Osteoblast (primary cell): ENCODE measurements at regions not wholly inside any gene's neighbourhood (a gene's known extent, or its start where the extent isn't known, plus 50 kb on each side); places are given as distances from the start of the nearest gene placed in this dataset.

Experiments
- DNase-seq: peaks from one replicate; pipeline ENCODE4 v3.0.0; 2011; ENCODE audit warnings: low spot score, mixed read lengths; ENCODE audit not compliant: insufficient read length; ENCODE audit errors: missing footprints
- H2AFZ ChIP-seq: 2 replicates; pipeline ENCODE4 v1.6.0; 2011; ENCODE audit warnings: mild to moderate bottlenecking, low read length
- H3K27ac ChIP-seq: 2 replicates; pipeline ENCODE4 v1.5.1; 2011; ENCODE audit warnings: mild to moderate bottlenecking, low read depth, low read length, moderate library complexity
- H3K27me3 ChIP-seq: 2 replicates; pipeline ENCODE4 v1.6.0; 2012; ENCODE audit warnings: mild to moderate bottlenecking, control low read depth, inconsistent platforms, low read length, moderate library complexity; ENCODE audit not compliant: insufficient read depth
- H3K36me3 ChIP-seq: 2 replicates; pipeline ENCODE4 v1.5.1; 2011; ENCODE audit warnings: mild to moderate bottlenecking, low read length, control low read depth, moderate library complexity; ENCODE audit not compliant: insufficient read depth
- H3K4me1 ChIP-seq: 2 replicates; pipeline ENCODE4 v1.5.1; 2011; ENCODE audit warnings: mild to moderate bottlenecking, low read length, control low read depth, moderate library complexity; ENCODE audit not compliant: insufficient read depth
- H3K4me2 ChIP-seq: 2 replicates; pipeline ENCODE4 v1.6.0; 2011; ENCODE audit warnings: mild to moderate bottlenecking, low read length; ENCODE audit not compliant: insufficient read depth
- H3K4me3 ChIP-seq: fragments of 200-600 bp; sonication (generic); 3 replicates; pipeline ENCODE4 v1.5.1; 2012; ENCODE audit warnings: mild to moderate bottlenecking, low read length, inconsistent platforms; ENCODE audit not compliant: insufficient read depth
- H3K79me2 ChIP-seq: 2 replicates; pipeline ENCODE4 v1.6.0; 2012; ENCODE audit warnings: mild to moderate bottlenecking, low read length, control low read depth, inconsistent platforms; ENCODE audit not compliant: insufficient read depth
- H3K9me3 ChIP-seq: 2 replicates; pipeline ENCODE4 v1.5.1; 2011; ENCODE audit warnings: low read depth, low read length, control low read depth
- H4K20me1 ChIP-seq: 2 replicates; pipeline ENCODE4 v1.6.0; 2012; ENCODE audit warnings: mild to moderate bottlenecking, low read length, control low read depth; ENCODE audit not compliant: insufficient read depth
- TF ChIP-seq, protein P1 (sequence below): IDR thresholded peaks from 2 replicates; pipeline ENCODE4 v1.5.1; 2011; ENCODE audit warnings: mild to moderate bottlenecking, low read depth, low read length, moderate library complexity; ENCODE audit errors: extremely low read depth

DNA sequence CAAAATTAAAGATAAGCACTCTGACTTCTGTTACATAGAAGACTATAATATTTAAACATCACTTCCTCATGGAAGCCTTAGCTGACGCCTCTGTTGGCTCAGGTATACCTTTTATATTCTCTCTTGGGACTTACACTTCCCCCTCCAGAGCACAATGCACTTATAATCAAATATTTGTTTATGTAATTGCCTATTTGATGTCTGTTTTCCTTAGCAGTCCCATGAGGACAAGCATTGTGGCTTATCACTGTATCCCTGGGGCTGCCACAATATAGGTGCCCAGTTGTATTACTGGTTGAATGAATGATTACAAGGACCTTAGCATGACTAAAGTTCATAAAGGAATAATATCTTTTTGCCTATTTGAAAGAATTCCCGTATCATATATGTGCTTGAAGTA, 186.7 kb upstream of the VGLL2 start:
- DNase-seq = no peak
- Histone ChIP-seq H2AFZ (no peak overlapping the region), H3K27me3 (no peaks in the 10 kb centered on the region), H4K20me1 (no peaks in the 10 kb centered on the region), H3K4me1 (no peaks in the 10 kb centered on the region), H3K4me2 (no peak overlapping the region), H3K4me3 (no peak overlapping the region), H3K9me3 (no peaks in the 10 kb centered on the region), H3K36me3 (no peaks in the 10 kb centered on the region), H3K79me2 (no peaks in the 10 kb centered on the region), H3K27ac (no peak overlapping the region)
- TF ChIP-seq, protein P1, sequence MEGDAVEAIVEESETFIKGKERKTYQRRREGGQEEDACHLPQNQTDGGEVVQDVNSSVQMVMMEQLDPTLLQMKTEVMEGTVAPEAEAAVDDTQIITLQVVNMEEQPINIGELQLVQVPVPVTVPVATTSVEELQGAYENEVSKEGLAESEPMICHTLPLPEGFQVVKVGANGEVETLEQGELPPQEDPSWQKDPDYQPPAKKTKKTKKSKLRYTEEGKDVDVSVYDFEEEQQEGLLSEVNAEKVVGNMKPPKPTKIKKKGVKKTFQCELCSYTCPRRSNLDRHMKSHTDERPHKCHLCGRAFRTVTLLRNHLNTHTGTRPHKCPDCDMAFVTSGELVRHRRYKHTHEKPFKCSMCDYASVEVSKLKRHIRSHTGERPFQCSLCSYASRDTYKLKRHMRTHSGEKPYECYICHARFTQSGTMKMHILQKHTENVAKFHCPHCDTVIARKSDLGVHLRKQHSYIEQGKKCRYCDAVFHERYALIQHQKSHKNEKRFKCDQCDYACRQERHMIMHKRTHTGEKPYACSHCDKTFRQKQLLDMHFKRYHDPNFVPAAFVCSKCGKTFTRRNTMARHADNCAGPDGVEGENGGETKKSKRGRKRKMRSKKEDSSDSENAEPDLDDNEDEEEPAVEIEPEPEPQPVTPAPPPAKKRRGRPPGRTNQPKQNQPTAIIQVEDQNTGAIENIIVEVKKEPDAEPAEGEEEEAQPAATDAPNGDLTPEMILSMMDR = no peak

DNA sequence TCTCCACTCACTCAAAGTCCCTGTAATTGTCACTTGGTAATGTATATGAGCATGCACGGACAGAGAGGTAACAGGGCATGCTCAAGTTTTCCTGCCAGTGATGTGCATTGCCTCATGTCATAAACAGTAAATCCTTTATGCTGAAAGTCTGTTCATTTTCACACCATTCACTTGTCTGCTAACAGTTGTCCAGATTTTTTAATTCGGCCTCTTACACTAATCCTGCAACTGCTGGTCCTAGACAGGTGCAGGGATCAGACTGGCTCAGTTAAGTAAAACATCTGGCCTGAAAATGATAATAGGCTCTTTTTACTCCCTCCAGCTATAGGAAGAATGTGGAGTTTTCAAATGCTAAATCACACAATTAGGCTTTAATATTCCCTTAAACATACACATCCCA, 185.4 kb upstream of the VGLL2 start:
- Histone ChIP-seq H4K20me1 (no peaks in the 10 kb centered on the region), H3K79me2 (no peaks in the 10 kb centered on the region), H3K36me3 (no peaks in the 10 kb centered on the region), H3K4me1 (no peaks in the 10 kb centered on the region), H3K27me3 (no peaks in the 10 kb centered on the region), H2AFZ (no peak overlapping the region), H3K4me2 (no peak overlapping the region), H3K4me3 (no peak overlapping the region), H3K27ac (no peak overlapping the region), H3K9me3 (no peaks in the 10 kb centered on the region)
- no peak for DNase-seq
- TF ChIP-seq, protein P1 = no peak

DNA sequence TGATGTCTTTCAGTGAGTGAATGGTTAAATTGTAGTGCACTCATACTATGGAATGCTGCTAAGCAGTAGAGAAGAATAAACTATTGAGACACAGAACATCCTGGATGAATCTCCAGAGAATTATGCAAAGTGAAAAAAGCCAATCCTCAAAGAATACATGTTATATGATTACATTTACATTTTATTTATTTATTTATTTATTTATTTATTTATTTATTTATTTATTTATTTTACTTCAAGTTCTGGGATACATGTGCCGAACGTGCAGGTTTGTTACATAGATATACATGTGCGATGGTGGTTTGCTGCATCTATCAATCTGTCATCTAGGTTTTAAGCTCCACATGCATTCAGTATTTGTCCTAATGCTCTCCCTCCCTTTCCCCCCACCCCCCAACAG, 175.8 kb upstream of the VGLL2 start:
- Histone ChIP-seq H3K79me2 (no peaks in the 10 kb centered on the region), H3K27me3 (no peaks in the 10 kb centered on the region), H3K27ac (no peak overlapping the region), H3K36me3 (no peaks in the 10 kb centered on the region), H4K20me1 (no peaks in the 10 kb centered on the region), H3K4me3 (no peak overlapping the region), H3K9me3 (no peaks in the 10 kb centered on the region), H3K4me1 (no peaks in the 10 kb centered on the region), H2AFZ (no peak overlapping the region), H3K4me2 (no peak overlapping the region)
- TF ChIP-seq, protein P1 = no peak
- no peak for DNase-seq

DNA sequence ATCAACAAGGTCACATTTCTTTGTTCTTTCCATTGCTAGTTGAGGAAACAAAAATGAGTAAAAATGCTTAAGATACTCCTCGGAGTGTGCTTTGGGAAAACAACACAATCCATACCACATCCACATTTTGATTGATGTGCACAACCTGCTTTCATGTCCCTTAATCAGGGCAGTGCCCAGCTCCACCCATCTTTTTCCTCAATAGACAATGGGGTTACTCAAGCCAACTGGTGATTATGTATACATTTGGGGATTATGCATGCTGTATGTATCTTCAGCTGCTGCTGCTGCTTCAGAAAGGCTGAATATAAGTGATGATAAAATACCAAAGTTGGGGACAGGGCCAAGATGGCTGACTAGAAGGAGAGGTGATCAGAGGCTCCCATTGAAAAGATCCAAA, 155.2 kb upstream of the VGLL2 start:
- H4K20me1 ChIP-seq = no peaks in the 10 kb centered on the region
- H3K36me3 ChIP-seq = no peaks in the 10 kb centered on the region
- no peak overlapping the region for H3K4me2 ChIP-seq
- no peak overlapping the region for H3K4me3 ChIP-seq
- H3K4me1 ChIP-seq = no peaks in the 10 kb centered on the region
- no peaks in the 10 kb centered on the region for H3K27me3 ChIP-seq
- no peak overlapping the region for H3K27ac ChIP-seq
- peaks cover 4% of the 10 kb centered on the region for H3K9me3 ChIP-seq
- H2AFZ ChIP-seq = no peak overlapping the region
- H3K79me2 ChIP-seq = no peaks in the 10 kb centered on the region
- no peak for DNase-seq
- TF ChIP-seq, protein P1 = no peak
